ENCODE measurements at regions not wholly inside any gene's neighbourhood (a gene's known extent, or its start where the extent isn't known, plus 50 kb on each side); places are given as distances from the start of the nearest gene placed in this dataset.
"Not testable (repeated sequence)": the region's sequence is repeated elsewhere in the genome, so short reads cannot be mapped to it uniquely, and the experiment has no call there.

GRCh38 chrX:31014474-31014873, 57.4 kb downstream of the FTHL17 start:
- not testable (repeated sequence) for DNase-seq

GRCh38 chrX:31012509-31013025, 59.3 kb downstream of the FTHL17 start:
- DNase-seq, result no peak

GRCh38 chrX:31007321-31007720, 64.5 kb downstream of the FTHL17 start:
- DNase-seq, result no peak

- DNase-seq, result no peak
These were observed 65.8 kb downstream of the FTHL17 start for GRCh38 chrX:31006027-31006426.

GRCh38 chrX:30997411-30997810, 74.4 kb downstream of the FTHL17 start:
- no peak for DNase-seq

- no peak for DNase-seq
These were observed 76.1 kb downstream of the FTHL17 start for GRCh38 chrX:30995705-30996104.

- no peak for DNase-seq
These were observed 76.7 kb downstream of the FTHL17 start for GRCh38 chrX:30995060-30995700.

- DNase-seq, result not testable (repeated sequence)
These were observed 77.8 kb downstream of the FTHL17 start for GRCh38 chrX:30994018-30994417.

GRCh38 chrX:30992381-30992904, 79.4 kb downstream of the FTHL17 start:
- no peak for DNase-seq

- no peak for DNase-seq
These were observed 81.5 kb downstream of the FTHL17 start for GRCh38 chrX:30990361-30990760.

- DNase-seq, result no peak
These were observed 89.4 kb downstream of the FTHL17 start for GRCh38 chrX:30982467-30982866.

GRCh38 chrX:30981968-30982367, 89.9 kb downstream of the FTHL17 start:
- no peak for DNase-seq

GRCh38 chrX:30979271-30979670, 90.2 kb upstream of the TAB3 start:
- no peak for DNase-seq

GRCh38 chrX:30975467-30975866, 86.4 kb upstream of the TAB3 start:
- no peak for DNase-seq

GRCh38 chrX:30973784-30974427, 84.9 kb upstream of the TAB3 start:
- no peak for DNase-seq

- DNase-seq, result peak; percentile 36
These were observed 82.9 kb upstream of the TAB3 start for GRCh38 chrX:30971774-30972603.

GRCh38 chrX:30967516-30967915, 78.5 kb upstream of the TAB3 start:
- DNase-seq, result no peak

- no peak for DNase-seq
These were observed 76.7 kb upstream of the TAB3 start for GRCh38 chrX:30965767-30966166.

GRCh38 chrX:30961387-30962174, 72.5 kb upstream of the TAB3 start:
- DNase-seq, result no peak

- DNase-seq, result no peak
These were observed 68.7 kb upstream of the TAB3 start for GRCh38 chrX:30957753-30958152.

GRCh38 chrX:30955687-30956086, 66.6 kb upstream of the TAB3 start:
- no peak for DNase-seq

GRCh38 chrX:30951003-30951402, 61.9 kb upstream of the TAB3 start:
- no peak for DNase-seq
